K562 (cell line): ENCODE measurements at regions not wholly inside any gene's neighbourhood (a gene's known extent, or its start where the extent isn't known, plus 50 kb on each side); places are given as distances from the start of the nearest gene placed in this dataset.

ENCODE experiments used
- DPF2 ChIP-seq: fragments of 450-650 bp; IDR thresholded peaks from 2 replicates; pipeline ENCODE4 v1.6.1; 2016
- HDAC8 ChIP-seq: fragments of 450-650 bp; IDR thresholded peaks from 2 replicates; pipeline ENCODE4 v1.6.1; 2016; ENCODE audit warnings: mild to moderate bottlenecking, missing genetic modification characterization, moderate library complexity, missing compliant biosample characterization
- MAZ ChIP-seq, 2 experiments: fragments of 450-650 bp in 1 of 2; sonication (generic) in 1 of 2; formaldehyde crosslinking; IDR thresholded peaks in 1 of 2; conservative IDR thresholded peaks in 1 of 2; 2 replicates each; pipeline versions ENCODE4 v1.4.0 to v1.5.0; 2020; ENCODE audit warnings: mild to moderate bottlenecking in 1 of 2, missing genetic modification reagents in 1 of 2
- NCOA1 ChIP-seq: fragments of 450-650 bp; IDR thresholded peaks from 2 replicates; pipeline ENCODE4 v1.6.1; 2016; ENCODE audit warnings: low read depth
- RBBP5 ChIP-seq: fragments of 200-600 bp; sonication (generic); IDR thresholded peaks from 2 replicates; pipeline ENCODE4 v1.6.1; 2012; ENCODE audit warnings: borderline replicate concordance, mild to moderate bottlenecking, low read length, control low read depth, inconsistent platforms; ENCODE audit not compliant: insufficient read depth, poor library complexity, severe bottlenecking
- SIX5 ChIP-seq, 2 experiments: IDR thresholded peaks; 2 replicates each; pipeline ENCODE4 v1.6.1; 2011; ENCODE audit warnings: low read length in 2 of 2, borderline replicate concordance in 1 of 2, low read depth in 1 of 2, mild to moderate bottlenecking in 1 of 2, moderate library complexity in 1 of 2; ENCODE audit not compliant: insufficient read depth in 1 of 2
- ZNF589 ChIP-seq: fragments of 200-800 bp; sonication (Bioruptor generic); IDR thresholded peaks from 2 replicates; pipeline ENCODE4 v1.6.1; 2016; ENCODE audit warnings: low read depth, missing genetic modification characterization, missing compliant biosample characterization
- ZNF696 ChIP-seq: fragments of 250-450 bp; sonication (Bioruptor Pico); conservative IDR thresholded peaks from 2 replicates; pipeline ENCODE4 v1.4.0; 2020; ENCODE audit warnings: mild to moderate bottlenecking, moderate library complexity
- TF ChIP-seq, protein P1 (sequence below): fragments of 450-650 bp; IDR thresholded peaks from 2 replicates; pipeline ENCODE4 v1.6.1; 2016; ENCODE audit warnings: mild to moderate bottlenecking, moderate library complexity
- TF ChIP-seq, protein P2 (sequence below): sonication (generic); formaldehyde crosslinking; IDR thresholded peaks from 2 replicates; pipeline ENCODE4 v1.8.0; 2022; ENCODE audit warnings: mild to moderate bottlenecking, missing genetic modification reagents
- TF ChIP-seq, protein P3 (sequence below): fragments of 450-650 bp; IDR thresholded peaks from 2 replicates; pipeline ENCODE4 v1.6.1; 2016
- TF ChIP-seq, protein P4 (sequence below): fragments of 450-650 bp; IDR thresholded peaks from 2 replicates; pipeline ENCODE4 v1.6.1; 2017; ENCODE audit warnings: mild to moderate bottlenecking, moderate library complexity
- TF ChIP-seq, protein P5 (sequence below): sonication (generic); formaldehyde crosslinking; IDR thresholded peaks from 2 replicates; pipeline ENCODE4 v1.5.0; 2020; ENCODE audit warnings: missing genetic modification reagents

DNA sequence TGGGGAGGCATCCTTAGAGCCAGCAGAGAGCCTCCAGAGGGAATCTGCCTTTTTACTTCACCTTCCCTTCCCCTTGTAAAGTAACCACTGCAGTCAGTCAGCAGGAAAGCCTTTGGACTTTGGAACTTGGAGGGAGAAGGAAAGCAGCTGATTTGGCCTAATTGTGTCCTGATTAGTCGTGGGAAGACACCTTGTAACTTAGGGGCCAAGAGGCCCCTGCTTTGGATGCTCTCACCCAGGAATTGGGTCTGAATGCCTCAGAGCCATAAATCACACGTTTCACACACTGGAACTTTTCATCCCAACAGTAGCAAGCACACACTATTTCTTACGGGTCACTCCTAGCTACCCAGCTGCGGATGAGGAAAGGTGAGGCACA, 81.0 kb upstream of the PPM1B start (continued):
- TF ChIP-seq, protein P1, sequence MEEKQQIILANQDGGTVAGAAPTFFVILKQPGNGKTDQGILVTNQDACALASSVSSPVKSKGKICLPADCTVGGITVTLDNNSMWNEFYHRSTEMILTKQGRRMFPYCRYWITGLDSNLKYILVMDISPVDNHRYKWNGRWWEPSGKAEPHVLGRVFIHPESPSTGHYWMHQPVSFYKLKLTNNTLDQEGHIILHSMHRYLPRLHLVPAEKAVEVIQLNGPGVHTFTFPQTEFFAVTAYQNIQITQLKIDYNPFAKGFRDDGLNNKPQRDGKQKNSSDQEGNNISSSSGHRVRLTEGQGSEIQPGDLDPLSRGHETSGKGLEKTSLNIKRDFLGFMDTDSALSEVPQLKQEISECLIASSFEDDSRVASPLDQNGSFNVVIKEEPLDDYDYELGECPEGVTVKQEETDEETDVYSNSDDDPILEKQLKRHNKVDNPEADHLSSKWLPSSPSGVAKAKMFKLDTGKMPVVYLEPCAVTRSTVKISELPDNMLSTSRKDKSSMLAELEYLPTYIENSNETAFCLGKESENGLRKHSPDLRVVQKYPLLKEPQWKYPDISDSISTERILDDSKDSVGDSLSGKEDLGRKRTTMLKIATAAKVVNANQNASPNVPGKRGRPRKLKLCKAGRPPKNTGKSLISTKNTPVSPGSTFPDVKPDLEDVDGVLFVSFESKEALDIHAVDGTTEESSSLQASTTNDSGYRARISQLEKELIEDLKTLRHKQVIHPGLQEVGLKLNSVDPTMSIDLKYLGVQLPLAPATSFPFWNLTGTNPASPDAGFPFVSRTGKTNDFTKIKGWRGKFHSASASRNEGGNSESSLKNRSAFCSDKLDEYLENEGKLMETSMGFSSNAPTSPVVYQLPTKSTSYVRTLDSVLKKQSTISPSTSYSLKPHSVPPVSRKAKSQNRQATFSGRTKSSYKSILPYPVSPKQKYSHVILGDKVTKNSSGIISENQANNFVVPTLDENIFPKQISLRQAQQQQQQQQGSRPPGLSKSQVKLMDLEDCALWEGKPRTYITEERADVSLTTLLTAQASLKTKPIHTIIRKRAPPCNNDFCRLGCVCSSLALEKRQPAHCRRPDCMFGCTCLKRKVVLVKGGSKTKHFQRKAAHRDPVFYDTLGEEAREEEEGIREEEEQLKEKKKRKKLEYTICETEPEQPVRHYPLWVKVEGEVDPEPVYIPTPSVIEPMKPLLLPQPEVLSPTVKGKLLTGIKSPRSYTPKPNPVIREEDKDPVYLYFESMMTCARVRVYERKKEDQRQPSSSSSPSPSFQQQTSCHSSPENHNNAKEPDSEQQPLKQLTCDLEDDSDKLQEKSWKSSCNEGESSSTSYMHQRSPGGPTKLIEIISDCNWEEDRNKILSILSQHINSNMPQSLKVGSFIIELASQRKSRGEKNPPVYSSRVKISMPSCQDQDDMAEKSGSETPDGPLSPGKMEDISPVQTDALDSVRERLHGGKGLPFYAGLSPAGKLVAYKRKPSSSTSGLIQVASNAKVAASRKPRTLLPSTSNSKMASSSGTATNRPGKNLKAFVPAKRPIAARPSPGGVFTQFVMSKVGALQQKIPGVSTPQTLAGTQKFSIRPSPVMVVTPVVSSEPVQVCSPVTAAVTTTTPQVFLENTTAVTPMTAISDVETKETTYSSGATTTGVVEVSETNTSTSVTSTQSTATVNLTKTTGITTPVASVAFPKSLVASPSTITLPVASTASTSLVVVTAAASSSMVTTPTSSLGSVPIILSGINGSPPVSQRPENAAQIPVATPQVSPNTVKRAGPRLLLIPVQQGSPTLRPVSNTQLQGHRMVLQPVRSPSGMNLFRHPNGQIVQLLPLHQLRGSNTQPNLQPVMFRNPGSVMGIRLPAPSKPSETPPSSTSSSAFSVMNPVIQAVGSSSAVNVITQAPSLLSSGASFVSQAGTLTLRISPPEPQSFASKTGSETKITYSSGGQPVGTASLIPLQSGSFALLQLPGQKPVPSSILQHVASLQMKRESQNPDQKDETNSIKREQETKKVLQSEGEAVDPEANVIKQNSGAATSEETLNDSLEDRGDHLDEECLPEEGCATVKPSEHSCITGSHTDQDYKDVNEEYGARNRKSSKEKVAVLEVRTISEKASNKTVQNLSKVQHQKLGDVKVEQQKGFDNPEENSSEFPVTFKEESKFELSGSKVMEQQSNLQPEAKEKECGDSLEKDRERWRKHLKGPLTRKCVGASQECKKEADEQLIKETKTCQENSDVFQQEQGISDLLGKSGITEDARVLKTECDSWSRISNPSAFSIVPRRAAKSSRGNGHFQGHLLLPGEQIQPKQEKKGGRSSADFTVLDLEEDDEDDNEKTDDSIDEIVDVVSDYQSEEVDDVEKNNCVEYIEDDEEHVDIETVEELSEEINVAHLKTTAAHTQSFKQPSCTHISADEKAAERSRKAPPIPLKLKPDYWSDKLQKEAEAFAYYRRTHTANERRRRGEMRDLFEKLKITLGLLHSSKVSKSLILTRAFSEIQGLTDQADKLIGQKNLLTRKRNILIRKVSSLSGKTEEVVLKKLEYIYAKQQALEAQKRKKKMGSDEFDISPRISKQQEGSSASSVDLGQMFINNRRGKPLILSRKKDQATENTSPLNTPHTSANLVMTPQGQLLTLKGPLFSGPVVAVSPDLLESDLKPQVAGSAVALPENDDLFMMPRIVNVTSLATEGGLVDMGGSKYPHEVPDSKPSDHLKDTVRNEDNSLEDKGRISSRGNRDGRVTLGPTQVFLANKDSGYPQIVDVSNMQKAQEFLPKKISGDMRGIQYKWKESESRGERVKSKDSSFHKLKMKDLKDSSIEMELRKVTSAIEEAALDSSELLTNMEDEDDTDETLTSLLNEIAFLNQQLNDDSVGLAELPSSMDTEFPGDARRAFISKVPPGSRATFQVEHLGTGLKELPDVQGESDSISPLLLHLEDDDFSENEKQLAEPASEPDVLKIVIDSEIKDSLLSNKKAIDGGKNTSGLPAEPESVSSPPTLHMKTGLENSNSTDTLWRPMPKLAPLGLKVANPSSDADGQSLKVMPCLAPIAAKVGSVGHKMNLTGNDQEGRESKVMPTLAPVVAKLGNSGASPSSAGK, result no peak
- TF ChIP-seq ZNF696 (CRISPR knock-in tag), result no peak
- TF ChIP-seq, protein P2, sequence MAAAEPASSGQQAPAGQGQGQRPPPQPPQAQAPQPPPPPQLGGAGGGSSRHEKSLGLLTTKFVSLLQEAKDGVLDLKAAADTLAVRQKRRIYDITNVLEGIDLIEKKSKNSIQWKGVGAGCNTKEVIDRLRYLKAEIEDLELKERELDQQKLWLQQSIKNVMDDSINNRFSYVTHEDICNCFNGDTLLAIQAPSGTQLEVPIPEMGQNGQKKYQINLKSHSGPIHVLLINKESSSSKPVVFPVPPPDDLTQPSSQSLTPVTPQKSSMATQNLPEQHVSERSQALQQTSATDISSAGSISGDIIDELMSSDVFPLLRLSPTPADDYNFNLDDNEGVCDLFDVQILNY (CRISPR knock-in tag), result no peak
- TF ChIP-seq NCOA1, result no peak
- TF ChIP-seq, protein P3, sequence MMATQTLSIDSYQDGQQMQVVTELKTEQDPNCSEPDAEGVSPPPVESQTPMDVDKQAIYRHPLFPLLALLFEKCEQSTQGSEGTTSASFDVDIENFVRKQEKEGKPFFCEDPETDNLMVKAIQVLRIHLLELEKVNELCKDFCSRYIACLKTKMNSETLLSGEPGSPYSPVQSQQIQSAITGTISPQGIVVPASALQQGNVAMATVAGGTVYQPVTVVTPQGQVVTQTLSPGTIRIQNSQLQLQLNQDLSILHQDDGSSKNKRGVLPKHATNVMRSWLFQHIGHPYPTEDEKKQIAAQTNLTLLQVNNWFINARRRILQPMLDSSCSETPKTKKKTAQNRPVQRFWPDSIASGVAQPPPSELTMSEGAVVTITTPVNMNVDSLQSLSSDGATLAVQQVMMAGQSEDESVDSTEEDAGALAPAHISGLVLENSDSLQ, result peak; percentile 30; the same call in 1 of the 2 replicates
- TF ChIP-seq MAZ (CRISPR knock-in tag; conservative IDR thresholded peaks at IDR 0.05 in 1 of 2, IDR thresholded peaks at IDR 0.05 in 1 of 2), result no peak
- TF ChIP-seq, protein P4, sequence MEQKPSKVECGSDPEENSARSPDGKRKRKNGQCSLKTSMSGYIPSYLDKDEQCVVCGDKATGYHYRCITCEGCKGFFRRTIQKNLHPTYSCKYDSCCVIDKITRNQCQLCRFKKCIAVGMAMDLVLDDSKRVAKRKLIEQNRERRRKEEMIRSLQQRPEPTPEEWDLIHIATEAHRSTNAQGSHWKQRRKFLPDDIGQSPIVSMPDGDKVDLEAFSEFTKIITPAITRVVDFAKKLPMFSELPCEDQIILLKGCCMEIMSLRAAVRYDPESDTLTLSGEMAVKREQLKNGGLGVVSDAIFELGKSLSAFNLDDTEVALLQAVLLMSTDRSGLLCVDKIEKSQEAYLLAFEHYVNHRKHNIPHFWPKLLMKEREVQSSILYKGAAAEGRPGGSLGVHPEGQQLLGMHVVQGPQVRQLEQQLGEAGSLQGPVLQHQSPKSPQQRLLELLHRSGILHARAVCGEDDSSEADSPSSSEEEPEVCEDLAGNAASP, result no peak
- no peak for TF ChIP-seq SIX5 (IDR thresholded peaks at IDR 0.05; ENCODE audit: borderline replicate concordance in 1 of 2, insufficient read depth in 1 of 2, low read depth in 1 of 2, low read length in 2 of 2)
- TF ChIP-seq, protein P5, sequence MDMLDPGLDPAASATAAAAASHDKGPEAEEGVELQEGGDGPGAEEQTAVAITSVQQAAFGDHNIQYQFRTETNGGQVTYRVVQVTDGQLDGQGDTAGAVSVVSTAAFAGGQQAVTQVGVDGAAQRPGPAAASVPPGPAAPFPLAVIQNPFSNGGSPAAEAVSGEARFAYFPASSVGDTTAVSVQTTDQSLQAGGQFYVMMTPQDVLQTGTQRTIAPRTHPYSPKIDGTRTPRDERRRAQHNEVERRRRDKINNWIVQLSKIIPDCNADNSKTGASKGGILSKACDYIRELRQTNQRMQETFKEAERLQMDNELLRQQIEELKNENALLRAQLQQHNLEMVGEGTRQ (CRISPR knock-in tag), result no peak
- no peak for TF ChIP-seq ZNF589 (CRISPR knock-in tag)
- TF ChIP-seq RBBP5, result no peak
- no peak for TF ChIP-seq HDAC8 (tag)
- no peak for TF ChIP-seq DPF2
